Mesenchymal stem cell (in vitro differentiated cells and primary cell): ENCODE measurements at regions not wholly inside any gene's neighbourhood (a gene's known extent, or its start where the extent isn't known, plus 50 kb on each side); places are given as distances from the start of the nearest gene placed in this dataset.

Experiments
- DNase-seq: peaks from one replicate; pipeline ENCODE4 v3.0.0-alpha.2; 2013
- H2AFZ ChIP-seq: one replicate; pipeline ENCODE4 v1.6.1; 2013; ENCODE audit warnings: low read depth, mild to moderate bottlenecking, control low read depth, inconsistent platforms, low read length, moderate library complexity
- H2AK5ac ChIP-seq: 2 replicates; pipeline ENCODE4 v1.6.1; 2013; ENCODE audit warnings: low read length, moderate library complexity, mild to moderate bottlenecking, inconsistent platforms; ENCODE audit not compliant: severe bottlenecking
- H2BK120ac ChIP-seq: one replicate; pipeline ENCODE4 v1.6.1; 2013; ENCODE audit warnings: low read depth, mild to moderate bottlenecking, inconsistent platforms, low read length, moderate library complexity
- H2BK12ac ChIP-seq, 2 experiments: one replicate each; pipeline ENCODE4 v1.6.1; 2013; ENCODE audit warnings: inconsistent platforms in 2 of 2, low read length in 2 of 2, mild to moderate bottlenecking in 2 of 2, moderate library complexity in 2 of 2, control low read depth in 1 of 2
- H2BK15ac ChIP-seq: one replicate; pipeline ENCODE4 v1.6.1; 2013; ENCODE audit warnings: mild to moderate bottlenecking, low read depth, inconsistent platforms; ENCODE audit not compliant: poor library complexity, severe bottlenecking
- H2BK5ac ChIP-seq: 2 replicates; pipeline ENCODE4 v1.6.1; 2013; ENCODE audit warnings: low read depth, mild to moderate bottlenecking, low read length, control low read depth, inconsistent platforms; ENCODE audit not compliant: poor library complexity, severe bottlenecking
- H3K14ac ChIP-seq, 2 experiments: one replicate each; pipeline ENCODE4 v1.6.1; 2013; ENCODE audit warnings: inconsistent platforms in 2 of 2, low read length in 2 of 2, control low read depth in 1 of 2, mild to moderate bottlenecking in 1 of 2, moderate library complexity in 1 of 2
- H3K18ac ChIP-seq, 2 experiments: one replicate each; pipeline ENCODE4 v1.6.1; 2013; ENCODE audit warnings: inconsistent platforms in 2 of 2, low read length in 2 of 2, control low read depth in 1 of 2, low read depth in 1 of 2, mild to moderate bottlenecking in 1 of 2
- H3K23ac ChIP-seq, 2 experiments: one replicate each; pipeline ENCODE4 v1.6.1; 2013; ENCODE audit warnings: inconsistent platforms in 2 of 2, low read length in 2 of 2, mild to moderate bottlenecking in 2 of 2, moderate library complexity in 2 of 2, control low read depth in 1 of 2
- H3K27ac ChIP-seq: 2 replicates; pipeline ENCODE4 v1.5.1; 2013; ENCODE audit warnings: mild to moderate bottlenecking, moderate library complexity, low read length, control low read depth, inconsistent platforms; ENCODE audit not compliant: poor library complexity, severe bottlenecking
- H3K27me3 ChIP-seq, 2 experiments: 2 replicates each; pipeline versions ENCODE4 v1.6.1 to v1.7.0; 2013; ENCODE audit warnings: low read length in 2 of 2, mild to moderate bottlenecking in 2 of 2, moderate library complexity in 2 of 2, control low read depth in 1 of 2, inconsistent platforms in 1 of 2; ENCODE audit not compliant: control insufficient read depth in 1 of 2, insufficient read depth in 1 of 2
- H3K36me3 ChIP-seq, 2 experiments: 2 replicates each; pipeline versions ENCODE4 v1.6.1 to v1.7.0; 2013; ENCODE audit warnings: low read length in 2 of 2, control low read depth in 1 of 2, inconsistent platforms in 1 of 2, low read depth in 1 of 2, mild to moderate bottlenecking in 1 of 2; ENCODE audit not compliant: insufficient read depth in 2 of 2, control insufficient read depth in 1 of 2
- H3K4ac ChIP-seq, 2 experiments: one replicate each; pipeline ENCODE4 v1.6.1; 2013; ENCODE audit warnings: inconsistent platforms in 2 of 2, low read length in 2 of 2, mild to moderate bottlenecking in 2 of 2, moderate library complexity in 2 of 2, control low read depth in 1 of 2, low read depth in 1 of 2
- H3K4me1 ChIP-seq: 2 replicates; pipeline ENCODE4 v1.6.1; 2013; ENCODE audit warnings: low read depth, low read length, control low read depth; ENCODE audit not compliant: control insufficient read depth, insufficient read depth
- H3K4me2 ChIP-seq: 2 replicates; pipeline ENCODE4 v1.6.1; 2013; ENCODE audit warnings: low read length, mild to moderate bottlenecking, inconsistent platforms; ENCODE audit not compliant: poor library complexity, severe bottlenecking
- H3K4me3 ChIP-seq, 2 experiments: 2 replicates each; pipeline versions ENCODE4 v1.5.1 to v1.7.0; 2013; ENCODE audit warnings: low read length in 2 of 2, mild to moderate bottlenecking in 2 of 2, control low read depth in 1 of 2, low read depth in 1 of 2; ENCODE audit not compliant: insufficient read depth in 1 of 2
- H3K79me1 ChIP-seq: replicated peaks from 2 replicates; pipeline ENCODE4 v1.6.1; 2013; ENCODE audit warnings: mild to moderate bottlenecking, control low read depth, low read length, inconsistent platforms; ENCODE audit not compliant: poor library complexity, severe bottlenecking
- H3K9ac ChIP-seq: 2 replicates; pipeline ENCODE4 v1.7.0; 2013; ENCODE audit warnings: mild to moderate bottlenecking, low read length, moderate library complexity
- H3K9me3 ChIP-seq: 2 replicates; pipeline ENCODE4 v1.7.0; 2013; ENCODE audit warnings: mild to moderate bottlenecking, low read length; ENCODE audit not compliant: control insufficient read depth
- H4K8ac ChIP-seq: one replicate; pipeline ENCODE4 v1.6.1; 2013; ENCODE audit warnings: inconsistent platforms, mild to moderate bottlenecking, low read length, moderate library complexity
- H4K91ac ChIP-seq: one replicate; pipeline ENCODE4 v1.6.1; 2013; ENCODE audit warnings: mild to moderate bottlenecking, low read length, inconsistent platforms
- WGBS: methylation state at CpG from one replicate; pipeline ENCODE4 v1.1.7; 2013; ENCODE audit warnings: mixed read lengths; 5-methylcytosine and 5-hydroxymethylcytosine counted together

DNA sequence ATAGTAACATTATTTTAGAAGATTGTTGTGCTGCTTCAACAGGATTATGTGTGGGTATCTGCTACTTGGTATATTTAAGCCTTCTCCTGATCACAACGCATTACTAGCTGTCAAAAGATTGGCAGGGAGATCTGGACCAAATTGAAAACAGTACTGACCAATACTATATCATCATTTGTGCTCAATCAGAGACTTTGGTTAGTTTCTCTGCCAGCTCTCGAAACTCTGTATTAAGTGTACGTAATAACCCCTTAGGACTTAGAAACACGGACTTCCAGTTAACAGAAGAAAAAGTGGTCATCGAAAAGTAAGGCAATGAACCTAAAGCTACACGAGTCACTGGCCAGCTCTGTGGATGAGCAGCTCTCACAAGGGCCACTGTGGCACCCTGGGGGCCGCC lies 146.0 kb downstream of the EVX1 start:
- H2AFZ ChIP-seq, result no peak overlapping the region
- peaks cover 0 to 22% of the 10 kb centered on the region in 2 experiments for H3K27me3 ChIP-seq
- H3K14ac ChIP-seq, result no peak overlapping the region
- H3K23ac ChIP-seq, result no peak overlapping the region
- H2BK5ac ChIP-seq, result no peak overlapping the region
- no peak overlapping the region for H3K4me3 ChIP-seq
- H2BK120ac ChIP-seq, result no peak overlapping the region
- no peak overlapping the region for H4K91ac ChIP-seq
- H3K4me1 ChIP-seq, result no peaks in the 10 kb centered on the region
- H3K4ac ChIP-seq, result no peak overlapping the region
- H2BK15ac ChIP-seq, result no peak overlapping the region
- H3K9ac ChIP-seq, result no peak overlapping the region
- no peak overlapping the region for H3K18ac ChIP-seq
- no peak overlapping the region for H2AK5ac ChIP-seq
- H3K27ac ChIP-seq, result no peak overlapping the region
- H3K9me3 ChIP-seq, result peaks cover 2% of the 10 kb centered on the region
- no peaks in the 10 kb centered on the region for H3K79me1 ChIP-seq
- WGBS, result 92% methylated on average over 6 of the region's 7 CpGs
- no peak overlapping the region for H3K4me2 ChIP-seq
- DNase-seq, result no peak
- H4K8ac ChIP-seq, result no peak overlapping the region
- H3K36me3 ChIP-seq, result no peaks in the 10 kb centered on the region
- no peak overlapping the region for H2BK12ac ChIP-seq

DNA sequence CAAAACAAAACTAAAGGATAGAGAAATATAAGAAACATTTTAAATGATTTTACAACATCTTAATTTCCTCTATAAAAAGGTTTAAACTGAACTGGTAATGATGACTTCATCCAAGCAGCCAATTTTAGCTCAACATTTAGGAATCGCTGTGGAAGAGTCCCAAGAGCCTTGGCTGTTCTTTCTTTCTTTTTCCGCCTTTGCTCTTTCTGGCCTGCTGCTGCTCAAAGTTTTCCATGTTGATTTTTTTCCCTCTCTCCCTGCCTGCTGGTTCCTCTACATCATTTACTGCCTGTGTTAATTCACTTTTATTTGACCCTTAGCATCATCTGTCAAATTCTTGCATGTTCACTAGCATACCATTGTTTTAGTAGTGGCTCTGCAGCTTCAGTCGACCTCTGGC lies 146.9 kb downstream of the EVX1 start:
- Histone ChIP-seq H3K4me3 (peak overlapping the region in 1 of 2 experiments; percentile 8), H3K4me1 (no peaks in the 10 kb centered on the region), H3K14ac (no peak overlapping the region), H2BK15ac (no peak overlapping the region), H3K27ac (no peak overlapping the region), H2BK120ac (no peak overlapping the region), H2BK12ac (no peak overlapping the region), H4K8ac (no peak overlapping the region), H3K27me3 (peaks cover 0 to 32% of the 10 kb centered on the region in 2 experiments), H3K23ac (no peak overlapping the region), H4K91ac (no peak overlapping the region), H3K9ac (peak overlapping the region; percentile 57), H3K18ac (no peak overlapping the region), H3K9me3 (peaks cover 8% of the 10 kb centered on the region), H3K36me3 (no peaks in the 10 kb centered on the region), H3K4ac (no peak overlapping the region), H2BK5ac (no peak overlapping the region), H3K4me2 (no peak overlapping the region), H2AK5ac (no peak overlapping the region), H3K79me1 (no peaks in the 10 kb centered on the region), H2AFZ (no peak overlapping the region)
- no peak for DNase-seq
- 84% methylated on average over 2 of the region's 3 CpGs for WGBS

DNA sequence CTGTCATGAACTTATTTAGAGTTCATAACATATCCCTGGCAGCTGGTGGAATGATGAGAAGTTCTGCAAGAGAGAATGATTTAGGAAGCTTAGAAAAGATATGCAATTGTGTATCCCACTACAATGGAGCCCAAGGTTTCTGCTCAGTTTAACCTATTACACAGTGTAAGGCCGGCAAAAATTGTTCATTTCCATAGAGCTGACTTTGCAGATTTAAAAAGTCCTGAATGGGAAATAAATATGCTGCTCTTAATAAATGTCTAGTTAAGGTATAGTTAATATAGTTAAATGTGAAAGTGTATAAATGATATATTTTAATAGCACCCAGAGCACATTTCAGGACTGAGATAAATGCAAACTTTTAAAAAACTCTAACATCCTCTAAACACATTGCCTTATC lies 149.9 kb downstream of the EVX1 start:
- Histone ChIP-seq H2BK12ac (no peak overlapping the region), H3K36me3 (no peaks in the 10 kb centered on the region), H3K27me3 (peaks cover 0 to 36% of the 10 kb centered on the region in 2 experiments), H3K9me3 (peaks cover 8% of the 10 kb centered on the region), H3K27ac (no peak overlapping the region), H3K4ac (no peak overlapping the region), H3K79me1 (no peaks in the 10 kb centered on the region), H3K4me3 (no peak overlapping the region), H3K14ac (no peak overlapping the region), H2AFZ (no peak overlapping the region), H3K4me1 (no peaks in the 10 kb centered on the region), H2BK120ac (no peak overlapping the region), H2BK15ac (no peak overlapping the region), H4K8ac (no peak overlapping the region), H3K18ac (no peak overlapping the region), H2BK5ac (no peak overlapping the region), H3K4me2 (no peak overlapping the region), H3K23ac (no peak overlapping the region), H4K91ac (no peak overlapping the region), H2AK5ac (no peak overlapping the region), H3K9ac (no peak overlapping the region)
- 100% methylated on average over 1 of the region's 1 CpG for WGBS
- DNase-seq, result no peak

DNA sequence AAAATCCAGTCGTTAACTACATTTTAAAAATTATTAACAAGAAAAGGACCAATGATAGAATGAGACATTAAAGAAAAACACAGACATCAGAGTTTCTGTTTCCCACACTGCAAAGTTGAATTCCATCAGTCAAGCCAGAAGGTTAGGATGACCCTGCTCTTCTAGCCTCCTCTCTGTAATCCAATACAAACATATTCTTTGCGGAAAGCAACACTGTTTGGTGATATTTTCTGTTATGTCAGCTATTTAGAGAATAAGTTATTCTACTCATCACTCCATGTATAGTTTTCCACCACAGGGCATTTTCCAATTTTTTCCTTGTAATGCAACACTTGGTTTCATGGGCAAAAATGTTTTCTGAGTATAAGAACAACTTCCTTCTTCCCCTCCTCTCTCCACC lies 152.3 kb downstream of the EVX1 start:
- H3K27me3 ChIP-seq, result peaks cover 0 to 25% of the 10 kb centered on the region in 2 experiments
- no peak overlapping the region for H4K8ac ChIP-seq
- H3K23ac ChIP-seq, result no peak overlapping the region
- H3K9ac ChIP-seq, result no peak overlapping the region
- no peak overlapping the region for H2AK5ac ChIP-seq
- H4K91ac ChIP-seq, result no peak overlapping the region
- H2BK15ac ChIP-seq, result no peak overlapping the region
- no peaks in the 10 kb centered on the region for H3K79me1 ChIP-seq
- no peak overlapping the region for H3K14ac ChIP-seq
- no peak overlapping the region for H3K4me3 ChIP-seq
- H3K36me3 ChIP-seq, result no peaks in the 10 kb centered on the region
- H3K18ac ChIP-seq, result no peak overlapping the region
- H3K27ac ChIP-seq, result no peak overlapping the region
- H2AFZ ChIP-seq, result no peak overlapping the region
- WGBS, result 100% methylated on average over 1 of the region's 2 CpGs
- H2BK12ac ChIP-seq, result no peak overlapping the region
- H2BK5ac ChIP-seq, result no peak overlapping the region
- no peaks in the 10 kb centered on the region for H3K4me1 ChIP-seq
- H3K4me2 ChIP-seq, result no peak overlapping the region
- no peak overlapping the region for H3K4ac ChIP-seq
- peaks cover 8% of the 10 kb centered on the region for H3K9me3 ChIP-seq
- no peak for DNase-seq
- no peak overlapping the region for H2BK120ac ChIP-seq
